HUES6 (cell line): ENCODE measurements at regions not wholly inside any gene's neighbourhood (a gene's known extent, or its start where the extent isn't known, plus 50 kb on each side); places are given as distances from the start of the nearest gene placed in this dataset.

ENCODE experiments used
- H3K27ac ChIP-seq: 2 replicates; pipeline ENCODE4 v1.7.0; 2013; ENCODE audit warnings: low read depth, mild to moderate bottlenecking, low read length, inconsistent platforms
- H3K27me3 ChIP-seq: 2 replicates; pipeline ENCODE4 v1.6.1; 2013; ENCODE audit warnings: low read length; ENCODE audit not compliant: control insufficient read depth, insufficient read depth
- H3K36me3 ChIP-seq: 2 replicates; pipeline ENCODE4 v1.6.1; 2013; ENCODE audit warnings: low read length; ENCODE audit not compliant: control insufficient read depth, insufficient read depth
- H3K4me1 ChIP-seq: 2 replicates; pipeline ENCODE4 v1.6.1; 2013; ENCODE audit warnings: low read length; ENCODE audit not compliant: control insufficient read depth, insufficient read depth
- H3K4me3 ChIP-seq: 2 replicates; pipeline ENCODE4 v1.5.1; 2013; ENCODE audit warnings: low read depth, low read length
- H3K9ac ChIP-seq: one replicate; pipeline ENCODE4 v1.6.1; 2013; ENCODE audit warnings: mild to moderate bottlenecking, low read length
- H3K9me3 ChIP-seq: 2 replicates; pipeline ENCODE4 v1.6.1; 2013; ENCODE audit warnings: low read depth, low read length; ENCODE audit not compliant: control insufficient read depth, insufficient read depth

DNA sequence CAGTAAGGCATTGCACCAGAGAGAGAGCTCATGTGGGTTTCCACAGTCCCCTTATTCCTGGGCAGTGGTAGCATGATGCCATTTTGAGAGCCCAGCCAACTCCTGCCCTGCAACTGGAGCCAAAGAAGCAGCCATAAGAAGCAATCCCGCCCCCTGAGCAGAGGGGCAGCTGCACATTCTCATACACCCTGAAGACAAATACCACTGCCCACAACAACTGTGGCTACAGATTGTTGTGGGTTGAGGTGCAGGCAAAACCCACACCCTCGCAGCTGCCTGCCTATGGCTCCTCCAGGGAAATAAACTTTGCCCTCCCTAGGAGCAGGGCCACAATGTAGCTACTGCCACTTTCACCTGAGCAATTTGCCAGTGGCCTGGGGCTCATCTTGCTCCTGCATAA is 219.4 kb upstream of the NRXN1 start:
- H3K27ac ChIP-seq: no peak overlapping the region
- H3K4me1 ChIP-seq: no peaks in the 10 kb centered on the region
- H3K9ac ChIP-seq: no peak overlapping the region
- peaks cover 2% of the 10 kb centered on the region; the same call in 1 of the 2 replicates for H3K9me3 ChIP-seq
- H3K4me3 ChIP-seq: no peak overlapping the region
- H3K36me3 ChIP-seq: no peaks in the 10 kb centered on the region
- H3K27me3 ChIP-seq: no peaks in the 10 kb centered on the region

DNA sequence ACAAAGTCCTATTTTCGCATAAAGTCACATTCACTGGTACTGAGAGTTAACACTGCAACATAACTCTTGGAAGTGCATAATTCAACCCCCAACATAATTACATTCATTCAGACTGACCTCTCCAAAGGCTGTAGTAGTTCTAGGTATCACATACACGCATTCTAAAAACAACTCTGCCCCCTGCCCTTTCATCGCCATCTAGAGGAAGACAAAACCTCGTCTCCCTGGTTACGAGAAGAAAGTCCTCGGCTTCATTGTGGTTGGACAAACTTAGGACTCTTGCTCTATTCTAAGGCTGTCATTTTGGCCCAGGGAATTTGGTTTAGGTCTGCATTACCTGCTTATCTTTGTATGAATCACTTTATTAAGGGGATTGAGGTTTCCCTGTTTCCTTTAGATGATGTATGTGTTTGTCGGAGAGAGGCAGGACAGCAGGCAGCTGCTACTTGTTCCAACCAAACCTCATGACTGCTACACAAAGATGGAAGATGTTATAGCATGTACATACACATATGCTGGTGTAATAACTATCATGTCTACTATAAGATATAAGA is 215.4 kb upstream of the NRXN1 start:
- Histone ChIP-seq H3K27ac (no peak overlapping the region), H3K27me3 (no peaks in the 10 kb centered on the region), H3K4me3 (no peak overlapping the region), H3K36me3 (no peaks in the 10 kb centered on the region), H3K4me1 (no peaks in the 10 kb centered on the region), H3K9me3 (no peaks in the 10 kb centered on the region), H3K9ac (no peak overlapping the region)

DNA sequence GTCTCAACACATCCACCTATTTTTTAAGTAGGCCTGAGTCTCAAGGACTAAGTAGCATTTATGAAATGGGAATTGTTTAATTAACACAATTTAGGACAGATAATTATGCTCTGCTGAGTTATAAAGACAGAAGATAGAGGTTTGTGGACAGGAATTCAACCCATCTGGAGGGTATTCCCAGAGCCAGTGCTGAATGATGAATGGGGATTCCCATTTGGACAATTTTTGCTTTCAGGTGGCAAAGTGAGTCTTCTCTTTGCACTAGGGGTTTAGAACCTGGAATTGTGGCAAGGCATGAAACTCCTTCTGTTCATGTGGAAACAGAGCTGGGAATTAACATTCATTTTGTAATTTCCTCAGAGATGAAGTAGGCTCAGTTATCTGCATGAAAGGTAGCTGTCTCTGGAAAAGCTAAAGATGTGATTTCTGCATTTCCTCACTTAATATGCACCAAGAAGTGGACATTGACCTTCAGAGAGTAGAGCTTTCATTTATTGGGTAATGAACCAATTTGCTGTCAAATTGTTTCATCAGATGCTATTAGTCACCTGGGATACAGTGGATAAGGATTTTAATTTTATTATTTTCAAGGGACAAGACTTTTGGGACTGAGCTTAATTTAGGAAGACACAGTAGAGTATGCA is 212.1 kb upstream of the NRXN1 start:
- Histone ChIP-seq H3K4me3 (no peak overlapping the region), H3K36me3 (no peaks in the 10 kb centered on the region), H3K9ac (no peak overlapping the region), H3K9me3 (no peaks in the 10 kb centered on the region), H3K27ac (no peak overlapping the region), H3K27me3 (no peaks in the 10 kb centered on the region), H3K4me1 (no peaks in the 10 kb centered on the region)

DNA sequence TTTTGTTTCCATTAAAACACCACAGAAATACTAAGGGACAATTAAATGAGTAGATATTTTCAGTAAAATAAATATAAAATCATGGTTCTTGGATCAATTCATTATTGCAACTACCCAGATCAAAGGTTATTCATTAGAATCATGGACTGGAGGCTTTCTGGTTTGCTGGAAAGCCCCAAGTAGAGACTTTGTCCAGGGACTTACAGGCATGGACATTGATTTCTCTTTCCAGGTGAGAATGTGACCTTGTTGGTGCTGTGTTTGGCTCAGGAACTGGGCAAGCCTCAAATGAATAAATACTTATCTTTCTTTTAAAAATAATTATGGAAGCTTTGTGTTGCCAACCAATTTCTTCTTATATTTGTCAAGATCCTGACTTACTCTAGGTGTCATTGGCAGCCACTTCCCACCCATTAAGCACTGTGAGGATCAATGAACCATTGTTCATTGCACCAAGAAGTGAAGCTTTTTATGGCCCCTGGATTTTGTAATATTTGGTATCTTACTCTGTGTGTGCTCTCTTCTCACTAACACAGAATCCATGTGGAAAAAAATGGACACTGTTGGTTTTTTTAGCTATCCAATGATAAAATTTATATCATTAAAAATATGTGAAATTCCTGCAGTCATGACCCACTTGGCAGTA is 205.8 kb upstream of the NRXN1 start:
- Histone ChIP-seq H3K9me3 (peaks cover 13% of the 10 kb centered on the region), H3K27ac (no peak overlapping the region), H3K27me3 (no peaks in the 10 kb centered on the region), H3K36me3 (no peaks in the 10 kb centered on the region), H3K9ac (no peak overlapping the region), H3K4me1 (no peaks in the 10 kb centered on the region), H3K4me3 (no peak overlapping the region)

DNA sequence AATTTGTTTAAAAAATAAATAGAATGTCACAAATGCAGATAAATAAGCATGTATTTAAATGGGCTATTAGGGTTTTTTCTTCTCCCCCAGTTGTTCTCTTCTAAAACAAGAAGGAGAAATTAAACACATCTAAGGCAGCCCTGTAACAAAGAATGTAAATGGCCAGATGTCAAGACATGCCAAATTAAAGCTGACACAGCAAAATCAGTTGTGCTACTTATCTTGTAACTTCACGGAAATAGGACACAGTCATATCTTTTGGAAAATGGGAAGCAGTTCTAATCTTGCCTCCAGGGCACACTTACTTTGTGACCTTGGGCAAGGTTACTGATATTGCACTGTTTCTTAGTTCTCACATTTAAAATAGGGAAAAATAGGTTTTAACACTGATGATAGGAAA is 200.1 kb upstream of the NRXN1 start:
- H3K27me3 ChIP-seq: no peaks in the 10 kb centered on the region
- H3K9ac ChIP-seq: no peak overlapping the region
- no peaks in the 10 kb centered on the region for H3K4me1 ChIP-seq
- H3K4me3 ChIP-seq: no peak overlapping the region
- H3K27ac ChIP-seq: no peak overlapping the region
- peaks cover 13% of the 10 kb centered on the region for H3K9me3 ChIP-seq
- H3K36me3 ChIP-seq: no peaks in the 10 kb centered on the region

DNA sequence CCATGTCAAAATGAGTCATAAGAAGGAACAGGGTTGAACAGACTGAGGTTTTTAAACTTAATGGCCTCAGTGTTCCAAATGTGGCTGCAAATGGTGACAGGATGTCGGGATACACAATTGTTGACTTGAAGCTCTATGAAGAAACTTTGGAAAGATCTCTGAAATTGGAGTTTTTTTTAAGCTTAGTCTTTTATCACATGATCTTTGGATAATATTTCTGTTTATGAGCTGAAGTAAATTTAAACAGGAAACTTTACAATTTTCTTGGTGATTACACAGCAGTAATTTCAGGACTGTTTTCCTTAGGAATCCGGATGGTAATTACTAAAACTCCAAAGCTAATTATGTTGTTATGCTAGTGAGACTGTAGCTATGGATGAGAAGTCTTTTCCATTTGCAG is 199.1 kb upstream of the NRXN1 start:
- no peaks in the 10 kb centered on the region for H3K4me1 ChIP-seq
- H3K36me3 ChIP-seq: no peaks in the 10 kb centered on the region
- peaks cover 13% of the 10 kb centered on the region for H3K9me3 ChIP-seq
- no peak overlapping the region for H3K4me3 ChIP-seq
- no peaks in the 10 kb centered on the region for H3K27me3 ChIP-seq
- H3K27ac ChIP-seq: no peak overlapping the region
- H3K9ac ChIP-seq: no peak overlapping the region

DNA sequence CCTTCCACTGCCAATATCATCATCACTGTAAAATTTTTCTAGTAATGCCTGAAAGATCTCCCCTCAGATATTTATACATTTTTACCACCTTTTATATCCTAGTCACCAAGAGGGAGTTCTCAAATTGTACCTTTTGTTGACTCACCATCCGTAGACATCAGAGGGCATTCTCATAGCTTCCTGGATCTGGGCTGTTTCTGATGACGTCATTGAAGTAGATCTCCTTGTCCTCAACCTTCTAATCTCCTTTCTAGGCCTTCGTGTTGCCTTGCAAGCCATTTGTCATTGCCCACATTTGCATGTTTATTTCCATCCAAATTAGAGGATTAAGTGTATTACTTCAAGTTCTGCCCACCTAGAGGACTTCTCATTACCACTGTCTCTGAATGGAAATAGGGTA is 193.4 kb upstream of the NRXN1 start:
- Histone ChIP-seq H3K9ac (no peak overlapping the region), H3K27ac (no peak overlapping the region), H3K4me3 (no peak overlapping the region), H3K4me1 (no peaks in the 10 kb centered on the region; the same call in 1 of the 2 replicates), H3K9me3 (peaks cover 2% of the 10 kb centered on the region; the same call in 1 of the 2 replicates), H3K36me3 (no peaks in the 10 kb centered on the region), H3K27me3 (no peaks in the 10 kb centered on the region)

DNA sequence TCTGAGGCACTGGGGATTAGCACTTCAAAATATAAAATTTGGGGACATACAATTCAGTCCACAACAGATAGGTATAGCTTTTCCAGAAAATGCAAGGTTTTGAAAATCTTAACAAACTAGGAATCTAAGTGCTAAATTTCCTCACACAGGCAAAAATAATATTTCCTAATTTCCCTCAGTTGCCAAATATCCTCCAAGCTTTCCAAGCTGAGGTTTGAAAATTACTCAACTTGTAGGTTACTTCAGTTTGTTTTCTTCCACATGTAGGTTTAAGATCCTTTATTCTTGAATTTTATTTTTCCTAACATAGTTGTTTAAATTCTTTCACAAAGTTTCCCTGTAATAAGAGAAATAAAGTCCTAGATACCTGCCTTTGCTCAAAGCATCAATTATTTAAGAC is 192.9 kb upstream of the NRXN1 start:
- H3K9me3 ChIP-seq: peaks cover 2% of the 10 kb centered on the region; the same call in 1 of the 2 replicates
- peaks cover 4% of the 10 kb centered on the region; the same call in 1 of the 2 replicates for H3K4me1 ChIP-seq
- H3K27me3 ChIP-seq: no peaks in the 10 kb centered on the region
- H3K4me3 ChIP-seq: no peak overlapping the region
- H3K36me3 ChIP-seq: no peaks in the 10 kb centered on the region
- no peak overlapping the region for H3K27ac ChIP-seq
- H3K9ac ChIP-seq: no peak overlapping the region

DNA sequence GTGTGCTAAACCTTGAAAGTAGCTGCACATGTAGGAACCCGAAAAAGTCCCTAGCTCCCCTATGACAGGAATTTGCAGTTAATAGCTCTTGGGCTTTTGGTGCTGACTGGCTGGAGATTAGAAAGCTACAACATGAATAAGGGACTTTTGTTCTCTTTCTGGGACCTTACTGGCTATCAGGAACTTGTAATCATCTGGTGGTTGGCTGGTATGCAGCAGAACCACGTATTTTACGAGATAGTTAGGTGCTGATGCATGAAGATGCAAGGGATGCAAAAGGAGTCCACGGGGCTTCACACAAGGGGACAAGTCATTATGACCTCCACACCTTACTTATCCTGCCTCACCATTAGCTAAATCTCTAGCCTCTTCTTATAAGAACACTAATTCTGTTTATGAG is 190.2 kb upstream of the NRXN1 start:
- no peaks in the 10 kb centered on the region for H3K36me3 ChIP-seq
- H3K27me3 ChIP-seq: no peaks in the 10 kb centered on the region
- peaks cover 2% of the 10 kb centered on the region; the same call in 1 of the 2 replicates for H3K9me3 ChIP-seq
- H3K27ac ChIP-seq: no peak overlapping the region
- H3K4me3 ChIP-seq: no peak overlapping the region
- no peak overlapping the region for H3K9ac ChIP-seq
- H3K4me1 ChIP-seq: peaks cover 10% of the 10 kb centered on the region; the same call in 1 of the 2 replicates

DNA sequence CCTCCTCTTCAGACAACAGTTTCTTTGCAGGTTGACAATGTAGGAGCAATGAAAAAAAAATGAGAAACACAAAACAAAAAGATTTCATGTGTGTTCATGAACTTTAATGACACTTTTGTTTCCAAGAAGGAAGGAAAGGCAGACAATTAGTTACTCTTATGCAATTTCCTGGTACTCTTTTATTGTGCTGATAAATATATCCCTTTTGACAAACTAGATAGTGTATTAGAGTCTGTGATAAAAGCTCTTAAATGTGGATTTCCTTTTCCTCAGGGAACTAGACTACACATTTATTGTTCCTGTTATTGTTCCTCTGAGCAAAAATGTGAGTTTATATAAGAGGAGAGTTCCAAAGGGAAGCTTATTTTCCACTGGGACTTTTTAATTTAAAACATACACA is 188.7 kb upstream of the NRXN1 start:
- Histone ChIP-seq H3K27me3 (no peaks in the 10 kb centered on the region), H3K9ac (no peak overlapping the region), H3K9me3 (peaks cover 2% of the 10 kb centered on the region; the same call in 1 of the 2 replicates), H3K4me1 (peaks cover 10% of the 10 kb centered on the region; the same call in 1 of the 2 replicates), H3K4me3 (no peak overlapping the region), H3K36me3 (no peaks in the 10 kb centered on the region), H3K27ac (no peak overlapping the region)

DNA sequence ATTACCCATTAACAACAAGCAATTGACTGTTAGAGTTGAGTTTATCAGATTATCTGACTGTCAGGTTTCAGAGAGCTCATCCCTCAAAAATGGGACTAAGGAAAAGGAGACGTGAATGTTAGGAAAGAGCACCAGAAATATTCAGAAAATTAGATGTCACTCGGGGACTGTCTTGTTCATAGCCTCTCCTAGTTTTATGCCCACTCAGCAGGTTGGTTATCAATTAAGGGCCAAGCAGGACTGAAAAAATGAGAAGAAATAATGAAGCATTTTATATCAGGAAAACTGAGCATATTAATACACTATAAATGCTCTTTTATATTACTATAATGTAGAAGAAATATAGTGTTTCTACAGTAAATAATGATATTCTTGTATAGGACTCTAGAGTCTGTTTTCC is 188.1 kb upstream of the NRXN1 start:
- peaks cover 2% of the 10 kb centered on the region; the same call in 1 of the 2 replicates for H3K9me3 ChIP-seq
- H3K4me1 ChIP-seq: peaks cover 10% of the 10 kb centered on the region; the same call in 1 of the 2 replicates
- H3K36me3 ChIP-seq: no peaks in the 10 kb centered on the region
- H3K4me3 ChIP-seq: no peak overlapping the region
- no peak overlapping the region for H3K27ac ChIP-seq
- no peak overlapping the region for H3K9ac ChIP-seq
- no peaks in the 10 kb centered on the region for H3K27me3 ChIP-seq
